GM19455 (cell line): ENCODE measurements at regions not wholly inside any gene's neighbourhood (a gene's known extent, or its start where the extent isn't known, plus 50 kb on each side); places are given as distances from the start of the nearest gene placed in this dataset.
"Not testable (repeated sequence)": the region's sequence is repeated elsewhere in the genome, so short reads cannot be mapped to it uniquely, and the experiment has no call there.

Source experiments
- ATAC-seq: cut with Tn5 transposase; IDR thresholded peaks from one replicate; pipeline ENCODE4 v1.9.1; 2021; ENCODE audit not compliant: unreplicated experiment

DNA sequence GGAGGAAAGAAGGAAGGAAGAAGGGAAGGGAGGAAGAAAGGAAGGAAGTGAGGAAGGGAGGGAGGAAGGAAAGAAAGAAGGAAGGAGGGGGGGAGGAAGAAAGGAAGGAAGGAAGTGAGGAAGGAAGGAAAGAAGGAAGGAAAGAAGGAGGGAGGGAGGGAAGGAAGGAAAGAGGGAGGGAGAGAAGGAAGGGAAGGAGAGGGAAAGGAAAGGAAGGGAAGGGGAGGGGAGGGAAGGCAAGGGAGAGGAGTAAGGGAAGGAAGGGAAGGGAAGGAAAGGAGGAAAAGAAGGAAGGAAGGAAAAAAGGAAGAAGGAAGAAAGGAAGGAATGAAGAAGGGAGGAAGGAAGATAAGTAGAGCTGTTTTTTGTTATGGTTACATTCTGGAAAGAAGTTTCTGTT is 141.2 kb downstream of the LRRC3B start:
- no peak for ATAC-seq

DNA sequence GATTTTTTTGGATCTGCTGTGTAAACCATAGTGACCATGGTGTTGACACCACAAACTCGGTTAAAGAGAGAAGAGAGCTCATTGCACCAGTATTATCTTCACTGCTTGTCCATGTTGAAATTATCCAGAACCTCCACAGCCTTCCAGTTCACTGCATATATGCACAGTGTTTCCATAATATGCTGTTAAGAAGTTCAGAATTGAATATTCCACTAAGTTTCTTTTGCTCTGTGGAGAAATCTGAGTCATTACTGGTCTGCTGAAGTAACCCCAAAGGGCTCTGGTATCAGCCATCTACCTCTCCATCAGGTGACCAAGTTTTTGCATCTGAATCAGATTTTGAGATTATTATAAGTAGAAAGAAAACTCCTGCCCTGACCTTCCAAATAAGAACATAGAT is 143.5 kb downstream of the LRRC3B start:
- ATAC-seq, result no peak

DNA sequence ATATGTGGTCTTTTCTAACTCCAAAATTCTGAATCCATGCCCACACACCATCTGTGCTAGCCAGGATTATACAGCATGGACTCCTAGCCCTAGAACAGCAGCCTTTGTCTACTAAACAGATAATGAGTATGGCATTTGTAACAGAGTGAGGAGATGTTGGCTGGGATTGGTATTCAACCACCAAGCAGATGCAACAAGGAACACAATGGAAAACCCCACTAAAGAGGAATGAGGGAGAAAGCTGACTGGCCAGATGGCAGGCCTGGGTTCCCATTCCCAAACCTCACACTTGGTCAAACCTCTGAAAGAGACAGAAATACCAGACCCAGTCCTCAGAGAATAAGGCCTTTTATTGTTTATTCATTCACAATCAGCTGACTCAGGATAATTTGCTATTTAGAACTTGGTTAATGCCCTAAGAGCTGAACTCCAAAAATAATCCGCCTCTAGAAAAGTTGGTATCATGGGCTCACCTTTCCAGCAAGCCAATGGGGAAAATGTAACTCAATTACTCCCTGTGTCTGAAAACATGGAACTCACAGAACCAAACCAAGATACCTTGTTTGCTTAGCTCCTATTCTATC is 145.6 kb downstream of the LRRC3B start:
- ATAC-seq, result no peak

DNA sequence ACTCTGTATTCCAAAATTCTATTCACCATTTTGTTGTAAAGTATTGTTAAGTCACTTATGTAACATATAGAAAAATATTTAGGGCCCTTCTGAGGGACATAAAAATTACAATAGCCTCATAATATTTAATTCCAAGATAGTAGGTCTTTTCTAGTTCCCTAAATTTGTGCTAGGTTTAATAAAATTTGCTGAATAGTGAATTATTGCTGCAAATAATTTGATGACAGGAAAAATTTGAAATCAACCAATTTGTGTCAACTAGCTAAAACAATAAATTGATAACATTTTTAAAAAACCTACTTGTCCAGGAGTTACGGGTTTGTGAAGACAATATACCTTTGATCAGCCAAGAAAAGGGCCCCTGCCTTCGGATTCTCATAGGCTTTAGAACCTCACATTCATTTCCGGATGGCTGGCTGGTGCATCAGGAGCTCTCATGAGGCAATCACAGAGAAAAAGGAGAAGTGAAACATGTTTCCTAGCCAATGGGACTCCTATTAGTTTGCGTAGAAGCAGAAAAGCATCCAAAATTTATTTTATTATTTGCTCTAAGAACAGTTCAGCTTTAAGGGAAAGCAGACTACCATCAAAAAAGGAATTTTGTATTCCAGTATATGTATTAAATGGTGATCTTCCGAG is 177.2 kb downstream of the LRRC3B start:
- ATAC-seq, result no peak

DNA sequence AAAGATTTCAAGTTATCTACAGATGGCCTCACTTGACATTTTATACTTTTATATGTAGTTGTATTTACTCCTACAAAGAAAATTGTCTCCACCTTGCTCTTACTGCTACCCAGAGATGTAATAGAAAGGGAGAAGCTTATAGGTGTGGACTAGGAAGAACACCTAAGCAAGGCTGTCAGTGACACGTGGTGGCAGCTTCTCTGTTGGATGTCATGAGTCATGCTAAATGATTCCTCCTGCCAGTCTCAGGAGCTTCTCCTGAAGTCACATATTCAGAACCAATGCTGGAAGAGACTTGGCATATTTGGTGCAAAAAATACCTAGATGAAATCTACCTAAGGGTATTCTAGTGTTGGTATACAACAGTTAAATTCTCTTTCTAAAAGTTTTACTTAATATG is 184.7 kb downstream of the LRRC3B start:
- ATAC-seq, result no peak

DNA sequence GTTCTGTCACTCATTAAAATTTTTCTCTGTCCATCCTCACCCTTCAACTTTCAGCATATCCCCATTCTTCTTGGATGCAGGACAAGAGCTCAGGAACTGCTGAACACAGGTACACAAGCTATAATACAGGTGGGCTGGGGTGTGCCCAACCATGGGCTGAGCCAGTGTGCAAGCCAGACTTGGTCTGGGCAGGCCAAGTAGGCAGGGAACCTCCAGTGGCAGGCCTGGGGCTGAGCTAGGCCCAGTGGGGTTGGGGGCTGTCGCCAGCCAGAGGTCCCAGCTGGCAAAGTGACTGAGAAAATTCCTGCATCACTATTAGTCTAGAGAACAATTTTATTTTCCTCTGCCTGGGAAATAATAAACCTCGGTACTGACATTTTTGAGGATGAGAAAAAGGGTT is 202.9 kb downstream of the LRRC3B start:
- ATAC-seq, result no peak

DNA sequence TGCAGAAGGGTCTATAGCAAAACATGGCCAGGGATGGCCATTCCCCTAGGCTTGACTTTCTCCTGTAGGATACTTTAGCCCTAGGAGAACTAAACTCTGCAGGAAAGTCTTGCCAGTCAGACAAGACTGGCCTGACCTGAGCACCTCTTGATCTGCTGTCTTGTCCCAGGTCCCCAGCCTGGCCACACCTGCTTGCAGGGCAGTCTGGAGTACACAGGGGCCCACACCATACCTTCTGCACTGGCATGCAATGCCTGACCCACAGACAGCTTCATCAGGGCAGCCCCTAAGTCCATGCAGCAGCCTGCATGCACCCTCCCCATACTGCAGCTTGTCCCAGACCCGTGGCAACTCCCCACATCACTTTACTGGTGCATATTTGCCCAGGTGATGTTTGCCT is 204.6 kb downstream of the LRRC3B start:
- no peak for ATAC-seq

DNA sequence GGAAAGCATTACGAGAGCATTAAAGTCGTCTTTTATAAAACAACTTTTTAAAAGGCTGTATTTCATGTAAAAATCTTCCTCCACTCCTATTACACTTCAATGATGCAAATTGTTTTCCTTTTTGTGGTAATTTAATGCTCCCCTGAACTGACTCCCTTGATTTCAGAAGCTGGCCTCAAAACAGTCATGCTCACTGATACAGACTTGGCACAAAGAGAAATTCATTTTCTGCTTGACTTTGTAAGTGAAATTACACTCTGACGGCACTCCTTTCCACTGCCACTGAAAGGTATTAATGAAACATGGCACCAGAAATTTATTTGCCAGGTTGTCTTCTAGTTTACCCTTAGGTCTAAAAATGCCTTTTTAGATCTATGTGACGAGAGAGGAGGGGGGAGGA is 215.5 kb downstream of the LRRC3B start:
- ATAC-seq, result no peak

DNA sequence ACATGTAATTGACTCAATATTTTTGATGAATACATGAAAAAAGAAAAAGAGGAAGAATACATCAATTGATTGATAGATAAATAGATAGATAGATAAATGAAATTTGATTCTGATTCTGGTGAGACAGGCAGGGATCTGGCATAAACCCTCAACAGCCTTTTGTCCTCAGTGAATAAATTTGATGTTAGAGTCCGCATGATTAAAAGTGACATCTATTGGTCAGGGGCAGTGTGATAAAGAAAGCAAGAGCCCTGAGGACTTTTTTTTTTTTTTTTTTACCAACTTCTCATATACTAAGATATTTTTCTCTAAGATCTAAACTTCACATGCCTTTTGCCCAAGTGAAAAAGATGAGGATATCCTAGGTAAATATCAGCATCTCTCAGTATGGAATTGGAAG is 216.4 kb downstream of the LRRC3B start:
- no peak for ATAC-seq

DNA sequence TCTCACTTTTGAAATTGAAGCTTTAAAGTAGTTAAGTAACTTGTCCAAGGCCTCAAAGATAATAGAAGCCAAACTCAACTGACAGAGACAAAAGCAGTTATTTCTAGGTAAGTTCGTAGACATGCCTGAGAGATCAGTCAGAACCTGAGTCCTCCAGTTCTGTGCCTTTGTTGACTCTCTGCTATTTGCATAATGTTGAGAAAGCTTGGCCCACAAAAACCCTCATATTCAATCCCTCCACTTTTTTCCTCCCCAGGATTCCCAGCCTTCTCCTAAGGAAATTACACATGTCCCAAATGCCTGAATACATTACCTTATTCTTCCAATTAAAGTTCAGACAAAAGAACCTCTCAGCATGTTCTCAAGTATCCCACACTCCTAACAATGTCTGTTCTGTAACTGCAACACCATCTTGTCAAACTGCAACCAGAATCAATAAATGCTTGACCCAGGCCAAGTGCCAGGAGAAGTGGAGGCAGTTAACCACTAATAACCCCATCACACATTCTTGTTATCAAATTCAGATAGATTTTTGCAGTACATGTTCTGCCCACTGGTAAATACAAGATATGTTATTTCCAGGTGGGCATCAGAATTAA is 217.8 kb downstream of the LRRC3B start:
- ATAC-seq, result no peak

DNA sequence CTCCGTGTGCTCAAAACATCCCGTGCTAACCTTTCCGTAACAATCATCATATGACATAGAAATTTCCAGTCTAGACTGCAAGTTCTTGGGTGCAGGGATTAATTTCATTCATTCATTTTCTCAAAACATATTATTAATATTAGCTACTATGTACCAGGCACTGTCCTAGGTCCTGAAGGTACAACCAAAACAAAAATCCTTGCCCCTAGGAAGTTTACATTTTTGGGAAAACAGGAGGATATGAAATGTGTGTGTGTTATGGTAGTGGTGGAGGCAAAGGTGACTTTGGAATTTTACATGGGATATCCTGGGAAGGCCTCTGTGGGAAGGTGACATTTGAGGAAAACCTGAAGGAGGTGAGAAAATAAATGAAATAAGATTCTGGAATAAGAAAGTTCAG is 222.6 kb downstream of the LRRC3B start:
- ATAC-seq, result no peak

DNA sequence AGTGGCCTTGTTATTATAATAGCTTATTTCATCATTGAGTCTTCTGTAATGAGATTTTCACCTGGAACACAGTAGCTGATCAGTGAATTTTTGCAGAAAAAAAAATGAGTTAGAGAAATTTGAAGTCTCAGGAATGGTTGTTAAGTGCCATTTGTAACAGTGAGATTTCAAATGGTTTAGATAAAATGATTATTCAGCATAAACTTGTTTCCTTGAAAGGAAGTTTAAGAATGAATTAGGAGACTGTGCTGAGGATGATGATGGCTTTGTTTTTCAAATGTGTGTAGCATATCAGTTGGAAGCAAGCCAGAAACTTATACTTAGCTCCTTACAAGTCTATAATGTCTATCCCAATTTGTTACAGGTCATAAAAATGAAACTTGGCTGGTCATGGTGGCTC is 225.1 kb downstream of the LRRC3B start:
- no peak for ATAC-seq

DNA sequence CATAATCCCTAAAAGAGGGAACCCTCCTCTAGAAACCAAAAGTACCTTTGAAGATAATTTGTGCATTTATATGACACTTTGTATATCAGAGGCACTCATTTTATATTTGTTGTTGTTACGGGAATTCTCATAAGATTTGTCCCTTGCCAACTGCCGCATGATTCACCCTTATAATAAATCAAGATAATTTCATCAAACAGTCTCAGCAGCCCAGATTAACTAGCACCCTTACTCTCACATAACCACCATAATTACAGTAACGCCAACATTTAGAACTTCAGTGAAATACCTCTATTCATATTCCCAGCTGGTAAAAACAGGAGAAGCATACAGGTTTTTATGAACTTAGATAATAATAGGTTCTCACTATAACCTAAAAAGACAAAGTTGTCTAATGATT is 271.9 kb downstream of the LRRC3B start:
- no peak for ATAC-seq

DNA sequence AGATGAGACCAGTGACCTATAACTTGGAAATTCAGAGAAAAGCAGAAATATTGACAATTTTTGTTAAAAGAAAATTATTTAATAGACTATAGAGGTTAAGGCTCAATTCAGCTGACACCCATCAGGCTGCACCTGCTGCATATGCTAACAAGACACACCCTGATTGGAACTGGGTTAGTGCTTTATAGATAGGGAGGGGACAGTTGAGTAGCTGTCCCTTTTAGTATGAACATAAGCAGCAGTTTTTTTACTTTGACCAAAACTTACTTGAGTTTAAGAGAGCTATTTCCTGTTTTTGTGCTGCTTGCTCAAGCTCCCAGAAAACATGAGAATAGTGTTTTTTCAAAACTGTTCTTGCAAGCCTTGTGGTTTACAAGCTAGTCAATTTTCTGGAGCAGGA is 292.6 kb downstream of the LRRC3B start:
- ATAC-seq, result no peak

DNA sequence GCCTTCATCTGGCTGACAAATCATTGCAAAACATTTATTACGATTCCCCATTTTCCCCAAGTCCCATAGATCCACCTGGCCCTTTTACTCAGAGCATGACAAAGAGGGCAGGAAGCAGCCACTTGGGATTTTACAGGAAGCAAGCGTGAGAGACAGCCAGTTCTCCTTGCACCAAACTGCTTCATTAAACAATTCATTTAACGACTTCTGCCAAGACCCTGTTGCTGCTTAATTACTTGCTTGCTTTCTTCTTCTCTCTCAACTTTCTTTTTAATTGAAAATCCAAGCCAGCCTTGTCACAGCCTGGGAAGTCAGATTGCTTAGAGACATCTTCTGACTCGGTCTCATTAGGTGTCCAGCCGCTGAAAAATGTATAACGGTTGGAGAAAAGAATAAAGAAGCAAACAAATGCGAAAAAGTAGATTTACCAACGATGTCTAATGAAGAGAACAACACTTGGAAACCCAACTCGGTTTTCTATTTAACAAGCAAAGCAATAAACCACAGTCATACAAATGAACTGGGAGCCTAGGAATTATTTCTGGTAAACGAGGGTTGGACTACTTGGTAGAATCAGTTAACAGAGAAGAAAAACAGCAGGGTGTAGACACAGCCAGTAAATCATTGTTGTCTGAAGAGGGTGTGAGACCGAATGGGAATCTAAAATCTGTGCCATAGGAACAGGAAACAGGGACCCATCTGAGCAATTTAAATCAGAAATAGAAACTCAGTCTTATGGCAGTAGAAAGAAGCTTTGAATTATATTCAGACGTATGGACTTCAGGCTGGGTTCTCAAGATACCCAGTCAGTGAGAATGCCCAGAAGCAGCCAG is 298.3 kb downstream of the LRRC3B start:
- ATAC-seq, result no peak

DNA sequence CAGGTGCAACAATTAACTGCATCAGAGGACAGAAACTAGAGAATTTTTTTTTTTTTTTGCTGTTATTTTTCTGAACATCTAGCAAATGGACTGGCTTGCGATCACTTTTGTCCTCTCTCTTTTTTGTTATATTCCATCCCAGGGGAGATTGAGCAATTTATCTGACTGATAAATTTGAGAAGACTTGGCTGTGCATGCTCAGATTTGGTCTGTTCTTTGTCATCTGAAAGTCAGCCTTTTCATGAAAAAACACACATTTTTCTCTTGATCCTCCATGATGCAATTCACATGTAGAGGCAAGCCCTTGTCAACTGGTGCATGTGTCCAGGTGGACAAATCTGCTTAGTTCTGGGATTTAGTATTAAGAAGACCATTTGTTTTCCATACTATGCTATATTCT is 309.3 kb downstream of the LRRC3B start:
- no peak for ATAC-seq

DNA sequence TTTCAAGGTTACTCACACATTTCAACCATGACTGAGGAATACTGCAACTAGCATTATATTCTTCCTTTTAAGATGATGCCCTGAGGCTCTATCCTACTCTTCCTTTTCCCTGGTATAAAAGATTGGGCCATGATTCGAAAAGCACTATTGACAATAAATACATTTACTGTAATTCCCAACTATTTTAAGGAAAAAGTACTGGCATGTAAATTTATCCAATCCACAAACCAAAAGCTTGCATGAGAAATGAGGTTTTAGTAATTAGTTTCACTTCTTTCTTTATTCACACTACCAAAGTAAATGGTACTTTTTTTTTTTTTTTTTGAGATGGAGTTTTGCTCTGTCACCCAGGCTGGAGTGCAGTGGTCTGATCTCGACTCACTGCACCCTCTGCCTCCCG is 310.2 kb downstream of the LRRC3B start:
- no peak for ATAC-seq

DNA sequence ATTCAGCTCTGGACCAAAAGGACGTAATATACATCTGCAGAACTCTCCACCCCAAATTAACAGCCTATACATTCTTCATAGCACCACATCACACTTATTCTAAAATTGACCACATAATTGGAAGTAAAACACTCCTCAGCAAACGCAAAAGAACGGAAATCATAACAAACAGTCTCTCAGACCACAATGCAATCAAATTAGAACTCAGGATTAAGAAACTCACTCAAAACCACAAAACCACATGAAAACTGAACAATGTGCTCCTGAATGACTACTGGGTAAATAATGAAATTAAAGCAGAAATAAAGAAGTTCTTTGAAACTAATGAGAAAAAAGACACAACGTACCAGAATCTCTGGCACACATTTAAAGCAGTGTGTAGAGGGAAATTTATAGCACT is 322.9 kb downstream of the LRRC3B start:
- ATAC-seq, result not testable (repeated sequence)

DNA sequence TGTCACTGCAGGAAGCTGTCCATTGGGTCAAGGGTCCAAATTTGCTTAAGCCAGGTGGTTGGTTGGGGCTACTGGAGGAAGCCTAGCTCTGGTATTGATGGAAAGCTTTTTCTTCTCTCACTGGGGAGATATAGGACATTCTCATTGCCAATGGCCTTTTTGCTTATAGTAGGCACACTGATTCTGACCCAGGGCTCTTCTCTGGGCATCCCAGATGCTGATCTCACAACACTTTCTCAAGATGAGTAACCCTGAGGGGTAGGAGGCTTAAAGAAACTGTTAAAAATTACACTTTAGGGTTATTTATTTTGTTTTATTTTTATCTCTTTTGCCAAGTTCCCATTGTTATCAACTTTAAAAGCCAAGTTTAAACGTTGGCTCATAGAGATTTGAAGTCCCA is 337.8 kb downstream of the LRRC3B start:
- no peak for ATAC-seq

DNA sequence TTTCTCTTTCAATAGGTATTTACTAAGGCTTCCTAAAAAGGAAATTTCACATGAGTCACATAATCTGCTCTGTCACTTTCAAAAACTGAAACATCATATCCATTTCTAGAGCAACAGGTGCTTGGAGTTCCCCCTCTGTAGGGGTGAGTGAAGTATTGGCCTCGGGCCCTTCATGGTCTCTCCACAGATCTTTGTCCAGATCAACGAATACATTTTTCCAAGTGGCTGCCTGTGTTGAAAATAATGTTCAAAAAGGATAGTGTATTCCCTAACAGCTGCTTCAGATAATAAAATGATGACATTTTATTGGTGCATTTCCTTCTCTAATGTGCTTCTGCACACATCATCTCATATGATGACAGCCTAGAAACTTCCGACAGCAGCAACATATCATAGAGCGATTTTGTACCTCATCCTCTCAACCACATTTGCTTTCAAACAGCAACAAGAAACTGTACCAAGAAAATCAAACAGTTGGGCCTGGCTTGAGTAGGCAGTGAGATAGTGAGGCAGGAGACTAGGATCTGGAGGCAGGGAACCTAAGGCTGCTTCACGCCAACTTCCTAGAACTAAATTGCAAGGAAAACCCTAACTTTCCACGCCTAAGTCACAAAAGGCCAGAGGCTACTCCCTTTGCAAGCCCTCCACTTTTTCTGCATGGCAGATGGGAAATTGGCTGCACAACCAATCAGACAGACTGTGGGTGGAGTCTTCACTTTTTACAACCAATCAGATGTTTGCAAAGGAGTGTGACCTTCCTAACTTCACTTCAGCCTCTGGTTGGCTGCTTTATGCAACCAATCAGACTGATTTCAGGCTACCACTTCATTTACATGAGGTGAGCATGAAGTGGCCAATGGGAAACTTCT is 340.2 kb downstream of the LRRC3B start:
- peak; percentile 90 for ATAC-seq

DNA sequence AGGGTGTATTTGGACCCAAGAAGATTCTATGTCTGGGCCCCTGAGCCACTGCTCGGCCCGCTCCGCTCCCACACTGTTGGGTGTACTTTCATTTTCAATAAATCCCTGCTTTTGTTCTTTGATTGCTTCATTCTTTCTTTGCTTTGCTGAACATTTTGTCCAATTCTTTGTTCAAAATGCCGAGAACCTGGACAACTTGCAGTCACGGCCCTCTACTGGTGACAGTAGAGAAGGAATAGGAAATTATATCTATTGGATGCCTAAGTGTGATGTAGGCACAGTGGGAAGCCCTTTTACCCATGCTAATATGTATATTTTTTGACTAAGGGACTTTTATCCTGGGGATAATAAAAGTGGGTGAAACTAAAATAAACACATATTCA is 340.8 kb downstream of the LRRC3B start:
- no peak for ATAC-seq
